ENCODE measurements at regions not wholly inside any gene's neighbourhood (a gene's known extent, or its start where the extent isn't known, plus 50 kb on each side); places are given as distances from the start of the nearest gene placed in this dataset.
"Not testable (repeated sequence)": the region's sequence is repeated elsewhere in the genome, so short reads cannot be mapped to it uniquely, and the experiment has no call there.

GRCh38 chr10:108544500-108545120, 1378.7 kb downstream of the XPNPEP1 start:
- no peaks in the 10 kb centered on the region for H3K36me3 ChIP-seq
- H3K27ac ChIP-seq: no peak overlapping the region
- no peak overlapping the region for H3K4me3 ChIP-seq (ENCODE audit: low read depth in 1 of 2, low read length in 1 of 2)
- H3K4me1 ChIP-seq (ENCODE audit: control insufficient read depth in 1 of 2, insufficient read depth in 1 of 2, low read depth in 1 of 2, low read length in 1 of 2): no peaks in the 10 kb centered on the region
- TF ChIP-seq CTCF (IDR thresholded peaks at IDR 0.05): peak; percentile 45
- H3K9me3 ChIP-seq: no peaks in the 10 kb centered on the region
- H3K27me3 ChIP-seq: no peaks in the 10 kb centered on the region

GRCh38 chr10:108533551-108533950, 1369.0 kb upstream of the SORCS1 start:
- not testable (repeated sequence) for H3K36me3 ChIP-seq; H3K27me3 ChIP-seq; H3K4me1 ChIP-seq (ENCODE audit: control insufficient read depth in 1 of 2, insufficient read depth in 1 of 2, low read depth in 1 of 2, low read length in 1 of 2); H3K4me3 ChIP-seq (ENCODE audit: low read depth in 1 of 2, low read length in 1 of 2); H3K9me3 ChIP-seq; H3K27ac ChIP-seq

GRCh38 chr10:108523016-108523800, 1358.7 kb upstream of the SORCS1 start:
- H3K36me3 ChIP-seq: no peaks in the 10 kb centered on the region
- no peaks in the 10 kb centered on the region for H3K27me3 ChIP-seq
- H3K4me3 ChIP-seq (ENCODE audit: low read depth in 1 of 2, low read length in 1 of 2): no peak overlapping the region
- H3K27ac ChIP-seq: no peak overlapping the region
- no peaks in the 10 kb centered on the region for H3K9me3 ChIP-seq
- no peak for TF ChIP-seq CTCF (IDR thresholded peaks at IDR 0.05)
- no peaks in the 10 kb centered on the region for H3K4me1 ChIP-seq (ENCODE audit: control insufficient read depth in 1 of 2, insufficient read depth in 1 of 2, low read depth in 1 of 2, low read length in 1 of 2)

- Histone ChIP-seq H3K4me3 (ENCODE audit: low read depth in 1 of 2, low read length in 1 of 2) (no peak overlapping the region), H3K4me1 (ENCODE audit: control insufficient read depth in 1 of 2, insufficient read depth in 1 of 2, low read depth in 1 of 2, low read length in 1 of 2) (no peaks in the 10 kb centered on the region), H3K36me3 (no peaks in the 10 kb centered on the region), H3K27me3 (no peaks in the 10 kb centered on the region), H3K27ac (no peak overlapping the region), H3K9me3 (no peaks in the 10 kb centered on the region)
- TF ChIP-seq CTCF (IDR thresholded peaks at IDR 0.05): no peak
Measured at GRCh38 chr10:108521827-108522492, 1357.5 kb upstream of the SORCS1 start.

GRCh38 chr10:108515821-108516220, 1351.3 kb upstream of the SORCS1 start:
- H3K4me1 ChIP-seq (ENCODE audit: control insufficient read depth in 1 of 2, insufficient read depth in 1 of 2, low read depth in 1 of 2, low read length in 1 of 2): no peaks in the 10 kb centered on the region
- H3K9me3 ChIP-seq: no peaks in the 10 kb centered on the region
- H3K36me3 ChIP-seq: no peaks in the 10 kb centered on the region
- no peak overlapping the region for H3K4me3 ChIP-seq (ENCODE audit: low read depth in 1 of 2, low read length in 1 of 2)
- no peak for TF ChIP-seq CTCF (IDR thresholded peaks at IDR 0.05)
- H3K27ac ChIP-seq: no peak overlapping the region
- no peaks in the 10 kb centered on the region for H3K27me3 ChIP-seq

GRCh38 chr10:108500396-108500795, 1335.9 kb upstream of the SORCS1 start:
- Histone ChIP-seq H3K27me3 (no peaks in the 10 kb centered on the region), H3K27ac (no peak overlapping the region), H3K4me1 (ENCODE audit: control insufficient read depth in 1 of 2, insufficient read depth in 1 of 2, low read depth in 1 of 2, low read length in 1 of 2) (no peaks in the 10 kb centered on the region), H3K4me3 (ENCODE audit: low read depth in 1 of 2, low read length in 1 of 2) (no peak overlapping the region), H3K9me3 (no peaks in the 10 kb centered on the region), H3K36me3 (no peaks in the 10 kb centered on the region)
- TF ChIP-seq CTCF (IDR thresholded peaks at IDR 0.05): no peak
